ENCODE measurements at regions not wholly inside any gene's neighbourhood (a gene's known extent, or its start where the extent isn't known, plus 50 kb on each side); places are given as distances from the start of the nearest gene placed in this dataset.

DNA sequence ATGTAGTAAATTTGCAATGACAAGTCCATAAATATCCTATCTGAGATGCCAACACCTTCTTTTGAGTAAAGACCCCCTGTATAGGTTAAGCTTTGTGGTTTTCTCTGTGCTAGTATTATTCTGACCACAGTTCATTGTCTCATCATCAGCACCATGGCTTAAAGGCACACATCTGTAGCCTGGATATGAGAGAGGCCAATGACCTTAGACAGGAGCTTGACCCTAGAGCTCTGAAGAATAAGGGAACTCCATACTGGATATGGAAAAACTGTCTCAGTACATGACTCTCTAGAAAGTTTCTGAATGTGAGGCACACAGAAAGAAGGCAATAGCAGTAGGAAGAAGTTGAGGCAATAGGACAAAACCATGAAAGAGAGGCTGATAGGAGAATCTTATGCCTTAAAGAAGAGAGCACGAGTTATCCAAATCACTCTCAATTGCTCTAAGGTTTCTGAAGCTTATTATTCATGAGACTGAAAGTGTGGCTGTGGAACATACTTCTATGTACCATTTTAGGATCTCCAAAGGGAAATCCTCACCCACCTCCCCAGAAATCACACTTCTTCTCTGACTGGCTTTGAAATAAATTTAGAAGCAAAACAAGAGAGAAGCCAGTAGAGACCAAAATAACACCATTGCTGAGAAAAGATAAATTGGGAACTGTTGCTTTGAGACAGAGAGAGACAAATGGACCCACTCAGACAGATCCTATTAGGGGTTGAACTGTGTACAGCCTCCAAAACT lies 150.2 kb downstream of the ABCA8 start:
- intact Hi-C loops (cut with DNase I; ENCODE audit: low total_unique reads): no loop called here
- Histone ChIP-seq H3K9me3 (no peaks in the 10 kb centered on the region), H3K27ac (no peak overlapping the region), H3K27me3 (no peaks in the 10 kb centered on the region), H3K36me3 (ENCODE audit: low read depth, missing control alignments) (no peaks in the 10 kb centered on the region), H3K4me3 (no peak overlapping the region), H3K4me1 (peaks cover 31% of the 10 kb centered on the region)
- DNase-seq: no peak
- no peak for TF ChIP-seq CTCF (IDR thresholded peaks at IDR 0.05)
- no peak for TF ChIP-seq POLR2A (IDR thresholded peaks at IDR 0.05)
- 92 to 100% methylated on average over 1 of the region's 1 CpG for WGBS, 2 donors

DNA sequence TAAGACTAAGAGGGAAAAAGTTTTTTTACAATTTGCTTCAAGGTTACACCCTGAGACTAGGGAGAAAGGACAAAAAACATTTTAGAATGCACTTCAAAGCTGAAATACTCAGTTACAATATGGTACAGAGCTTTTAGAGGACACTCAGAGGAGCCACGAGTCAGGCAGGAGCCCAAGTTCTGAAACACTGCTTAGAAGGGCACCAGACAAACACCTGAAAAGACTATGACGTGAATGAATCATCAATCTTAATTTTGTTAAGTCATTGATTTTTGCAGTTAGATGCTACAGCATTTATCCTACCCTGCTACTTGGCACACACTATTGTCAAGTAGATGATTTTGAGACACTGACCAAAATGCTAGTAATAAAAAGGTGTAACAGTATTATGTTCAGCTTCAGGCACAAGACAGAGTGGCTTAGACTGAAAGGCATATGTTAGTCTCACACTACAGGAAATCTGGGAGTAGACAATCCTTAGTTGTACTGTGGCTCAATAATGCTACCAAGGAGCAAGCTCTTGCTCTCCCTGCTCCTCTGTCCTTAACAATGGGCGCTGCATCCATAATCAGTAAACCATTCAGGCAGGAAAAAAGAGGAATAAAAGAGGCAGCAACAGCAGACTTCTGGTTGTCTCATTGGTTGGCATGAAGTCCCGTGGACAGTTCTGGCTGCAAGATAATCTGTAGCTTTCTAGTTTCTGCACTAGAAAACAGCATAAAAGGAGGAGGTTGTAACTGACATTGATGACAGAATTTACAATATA lies 151.8 kb downstream of the ABCA8 start:
- peak; percentile 60 for DNase-seq
- Histone ChIP-seq H3K9me3 (no peaks in the 10 kb centered on the region), H3K4me3 (no peak overlapping the region), H3K27me3 (no peaks in the 10 kb centered on the region), H3K27ac (peak overlapping the region; percentile 66 to 72), H3K36me3 (ENCODE audit: low read depth, missing control alignments) (no peaks in the 10 kb centered on the region), H3K4me1 (peaks cover 31% of the 10 kb centered on the region)
- TF ChIP-seq CTCF (IDR thresholded peaks at IDR 0.05) (no peak), POLR2A (IDR thresholded peaks at IDR 0.05) (no peak)
- WGBS, 2 donors: 24 to 25% methylated on average over 4 of the region's 4 CpGs
- intact Hi-C loops (cut with DNase I; ENCODE audit: low total_unique reads): no loop called here

DNA sequence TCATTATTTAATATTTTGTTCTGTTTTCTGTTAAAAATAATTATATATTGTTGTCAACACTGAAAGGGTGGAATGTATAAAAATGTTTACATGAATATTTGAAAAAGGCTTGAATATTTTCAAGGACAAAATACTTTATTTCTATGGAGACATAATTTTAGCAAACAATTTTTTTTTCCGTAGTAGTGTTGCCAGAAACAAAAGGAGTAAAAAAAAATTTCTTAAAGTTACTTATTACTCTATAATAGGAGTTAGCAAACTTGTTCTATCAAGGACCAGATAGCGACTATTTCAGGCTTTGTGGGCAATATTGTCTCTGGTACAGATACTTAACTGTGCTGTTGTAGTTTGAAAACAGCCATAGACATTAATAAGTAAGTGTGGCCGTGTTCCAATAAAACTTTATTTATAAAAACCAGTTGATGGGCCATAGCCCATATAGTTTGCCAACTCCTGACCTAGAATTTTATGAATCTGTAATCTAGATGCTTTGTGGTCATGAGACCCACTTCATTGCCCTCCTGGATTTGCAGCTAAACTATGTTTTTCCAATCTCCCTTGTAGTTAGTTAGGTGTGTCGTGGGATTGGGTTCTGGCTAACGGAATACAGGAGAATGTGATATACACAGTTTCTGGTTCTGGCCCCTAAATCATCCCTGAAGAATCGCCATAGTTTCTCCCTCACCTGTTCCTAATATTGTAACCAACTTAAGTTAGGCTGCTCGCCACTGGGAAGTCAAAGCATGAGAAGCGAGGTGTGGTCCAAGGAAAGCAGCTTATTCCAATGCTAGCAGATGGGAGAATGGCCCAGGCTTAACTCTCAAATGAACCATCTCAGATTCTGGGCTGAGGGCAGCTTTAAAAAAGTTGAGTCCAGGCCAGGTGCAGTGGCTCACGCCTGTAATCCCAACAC lies 153.6 kb downstream of the ABCA8 start:
- Histone ChIP-seq H3K4me3 (no peak overlapping the region), H3K36me3 (ENCODE audit: low read depth, missing control alignments) (no peaks in the 10 kb centered on the region), H3K27me3 (no peaks in the 10 kb centered on the region), H3K4me1 (peaks cover 22% of the 10 kb centered on the region), H3K27ac (peak overlapping the region in 1 of 2 donors; percentile 31), H3K9me3 (no peaks in the 10 kb centered on the region)
- WGBS, 2 donors: 71 to 78% methylated on average over 9 of the region's 9 CpGs
- intact Hi-C loops (cut with DNase I; ENCODE audit: low total_unique reads): no loop called here
- no peak for TF ChIP-seq POLR2A (IDR thresholded peaks at IDR 0.05)
- TF ChIP-seq CTCF (IDR thresholded peaks at IDR 0.05): no peak
- DNase-seq: no peak

DNA sequence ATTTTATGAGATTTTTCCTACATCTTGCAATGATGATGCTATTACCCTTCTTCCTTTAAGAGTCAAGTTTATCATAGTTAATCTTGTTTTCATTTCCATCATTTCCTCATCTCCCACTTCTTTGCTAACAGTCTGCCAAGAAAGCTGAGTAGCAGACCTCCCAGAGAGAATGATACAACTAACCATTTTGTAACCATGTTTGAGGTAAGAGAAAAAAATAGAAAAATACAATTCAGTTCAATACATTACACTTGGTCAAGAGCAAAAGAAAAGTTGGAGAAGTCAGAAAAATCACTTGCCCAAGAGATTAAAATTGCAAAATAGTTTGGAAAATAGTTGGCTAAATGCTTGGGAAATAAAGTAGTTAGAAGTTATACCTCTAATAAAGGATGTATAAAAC lies 154.4 kb downstream of the ABCA8 start:
- no peaks in the 10 kb centered on the region for H3K36me3 ChIP-seq (ENCODE audit: low read depth, missing control alignments)
- H3K27me3 ChIP-seq: no peaks in the 10 kb centered on the region
- intact Hi-C loops (cut with DNase I; ENCODE audit: low total_unique reads): no loop called here
- no peaks in the 10 kb centered on the region for H3K9me3 ChIP-seq
- H3K27ac ChIP-seq: no peak overlapping the region
- H3K4me1 ChIP-seq: peaks cover 22% of the 10 kb centered on the region
- TF ChIP-seq CTCF (IDR thresholded peaks at IDR 0.05) (no peak), POLR2A (IDR thresholded peaks at IDR 0.05) (no peak)
- no peak for DNase-seq
- H3K4me3 ChIP-seq: no peak overlapping the region

Measured in testis (tissue), 2 donors.